Transverse colon (tissue), 4 donors: ENCODE measurements at regions not wholly inside any gene's neighbourhood (a gene's known extent, or its start where the extent isn't known, plus 50 kb on each side); places are given as distances from the start of the nearest gene placed in this dataset.
"Not testable (repeated sequence)": the region's sequence is repeated elsewhere in the genome, so short reads cannot be mapped to it uniquely, and the experiment has no call there.

Experiments used
- DNase-seq: peaks from one replicate; pipeline ENCODE4 v3.0.0-alpha.2; 2019
- H3K27ac ChIP-seq, 4 donors: fragments of 200-600 bp; sonication (generic); 2 replicates each; pipeline ENCODE4 v1.5.1; 2016 to 2018; ENCODE audit warnings: inconsistent platforms in 4 of 4
- H3K27me3 ChIP-seq: fragments of 200-600 bp; sonication (generic); 2 replicates; pipeline ENCODE4 v1.5.1; 2017; ENCODE audit warnings: inconsistent platforms
- H3K36me3 ChIP-seq, 4 donors: fragments of 200-600 bp; sonication (generic); 2 replicates each; pipeline ENCODE4 v1.5.1; 2017 to 2019; ENCODE audit warnings: inconsistent platforms in 4 of 4
- H3K4me1 ChIP-seq, 4 donors: fragments of 200-600 bp; sonication (generic); 2 replicates each; pipeline ENCODE4 v1.5.1; 2017 to 2020; ENCODE audit warnings: inconsistent platforms in 4 of 4
- H3K4me3 ChIP-seq, 4 donors: fragments of 200-600 bp; sonication (generic); 1 replicate in 1 of 4; 2 replicates in 3 of 4; pipeline versions ENCODE4 v1.5.1 to v1.6.1; 2017 to 2019; ENCODE audit warnings: inconsistent platforms in 4 of 4
- H3K9me3 ChIP-seq, 2 donors: fragments of 200-600 bp; sonication (generic); 2 replicates each; pipeline ENCODE4 v1.5.1; 2017 to 2019; ENCODE audit warnings: inconsistent platforms in 2 of 2
- CTCF ChIP-seq, 5 experiments: fragments of 200-600 bp in 3 of 5; fragments of 450-650 bp in 2 of 5; sonication (generic) in 3 of 5; IDR thresholded peaks; 1 replicate in 2 of 5; 2 replicates in 3 of 5; pipeline ENCODE4 v1.5.1; 2016 to 2017; ENCODE audit warnings: antibody characterized with exemption in 5 of 5, inconsistent platforms in 3 of 5, mild to moderate bottlenecking in 2 of 5, moderate library complexity in 1 of 5
- EP300 ChIP-seq: sonication (generic); formaldehyde crosslinking; IDR thresholded peaks from one replicate; pipeline ENCODE4 v1.6.1; 2017; ENCODE audit warnings: antibody characterized with exemption, low read depth
- POLR2A ChIP-seq: fragments of 450-650 bp; IDR thresholded peaks from one replicate; pipeline ENCODE4 v1.6.1; 2016; ENCODE audit warnings: antibody characterized with exemption, mild to moderate bottlenecking, moderate library complexity
- POLR2AphosphoS5 ChIP-seq, 3 donors: sonication (generic); formaldehyde crosslinking; IDR thresholded peaks; one replicate each; pipeline ENCODE4 v1.6.1; 2016; ENCODE audit warnings: antibody characterized with exemption in 3 of 3
- WGBS, 2 donors: methylation state at CpG; one replicate each; pipeline ENCODE4 v1.1.5; 2018; ENCODE audit warnings: low coverage in 1 of 2; 5-methylcytosine and 5-hydroxymethylcytosine counted together
- in situ Hi-C, 4 donors: fragments of 200-750 bp; cut with MboI; loops; one replicate each; pipeline versions ENCODE4 v1.15.0 to v1.15.1; 2017; ENCODE audit warnings: low sequenced_read_pairs in 3 of 4, low pct_ligation_motif_present in 1 of 4, low pct_unique_long_range_greater_than_20kb in 1 of 4
- intact Hi-C: fragments of 100-400 bp; cut with DNase I; formaldehyde crosslinking; loops from one replicate; pipeline ENCODE4 v1.15.1; 2023; ENCODE audit warnings: low total_unique reads

GRCh38 chrX:31014474-31014873 lies 57.4 kb downstream of the FTHL17 start:
- H3K27me3 ChIP-seq, intact Hi-C loops, H3K9me3 ChIP-seq, in situ Hi-C loops, DNase-seq, H3K4me1 ChIP-seq, H3K36me3 ChIP-seq, H3K4me3 ChIP-seq, H3K27ac ChIP-seq: not testable (repeated sequence)
- WGBS, 2 donors = 80% methylated on average over 11 of the region's 11 CpGs; no CpG with 5 or more reads in 1 of the 2 donors

GRCh38 chrX:31012509-31013025 lies 59.3 kb downstream of the FTHL17 start:
- Histone ChIP-seq H3K9me3 (no peaks in the 10 kb centered on the region), H3K27me3 (no peaks in the 10 kb centered on the region), H3K4me1 (no peaks in the 10 kb centered on the region), H3K36me3 (no peaks in the 10 kb centered on the region), H3K27ac (no peak overlapping the region), H3K4me3 (no peak overlapping the region)
- intact Hi-C loops = no loop called here
- 86% methylated on average over 6 of the region's 6 CpGs; no CpG with 5 or more reads in 1 of the 2 donors for WGBS, 2 donors
- TF ChIP-seq EP300 = no peak
- TF ChIP-seq POLR2A = no peak
- no peak for TF ChIP-seq POLR2AphosphoS5 (IDR thresholded peaks at IDR 0.05)
- no peak for TF ChIP-seq CTCF (IDR thresholded peaks at IDR 0.05)
- in situ Hi-C loops = no loop called here
- DNase-seq = no peak

- H3K4me3 ChIP-seq = no peak overlapping the region
- TF ChIP-seq EP300 = no peak
- TF ChIP-seq POLR2AphosphoS5 (IDR thresholded peaks at IDR 0.05) = no peak
- no peak for TF ChIP-seq CTCF (IDR thresholded peaks at IDR 0.05)
- TF ChIP-seq POLR2A = no peak
- in situ Hi-C loops = no loop called here
- intact Hi-C loops = no loop called here
- no peaks in the 10 kb centered on the region for H3K9me3 ChIP-seq
- 41% methylated on average over 4 of the region's 4 CpGs; no CpG with 5 or more reads in 1 of the 2 donors for WGBS, 2 donors
- no peaks in the 10 kb centered on the region for H3K4me1 ChIP-seq
- no peaks in the 10 kb centered on the region for H3K27me3 ChIP-seq
- no peak for DNase-seq
- no peak overlapping the region for H3K27ac ChIP-seq
- no peaks in the 10 kb centered on the region for H3K36me3 ChIP-seq
Observed at GRCh38 chrX:31007321-31007720, 64.5 kb downstream of the FTHL17 start.

- intact Hi-C loops = no loop called here
- 60% methylated on average over 1 to 2 of the region's 2 CpGs for WGBS, 2 donors
- Histone ChIP-seq H3K36me3 (no peaks in the 10 kb centered on the region), H3K27ac (no peak overlapping the region), H3K4me3 (no peak overlapping the region), H3K9me3 (no peaks in the 10 kb centered on the region), H3K27me3 (no peaks in the 10 kb centered on the region), H3K4me1 (no peaks in the 10 kb centered on the region)
- in situ Hi-C loops = no loop called here
- TF ChIP-seq CTCF (IDR thresholded peaks at IDR 0.05) (no peak), POLR2A (no peak), POLR2AphosphoS5 (IDR thresholded peaks at IDR 0.05) (no peak), EP300 (no peak)
- DNase-seq = no peak
Observed at GRCh38 chrX:31006027-31006426, 65.8 kb downstream of the FTHL17 start.

- TF ChIP-seq POLR2AphosphoS5 (IDR thresholded peaks at IDR 0.05) (no peak), EP300 (no peak), CTCF (IDR thresholded peaks at IDR 0.05) (no peak), POLR2A (no peak)
- Histone ChIP-seq H3K4me3 (no peak overlapping the region), H3K4me1 (no peaks in the 10 kb centered on the region), H3K27me3 (no peaks in the 10 kb centered on the region), H3K9me3 (no peaks in the 10 kb centered on the region), H3K36me3 (no peaks in the 10 kb centered on the region), H3K27ac (no peak overlapping the region)
- intact Hi-C loops (no loop called here), in situ Hi-C loops (no loop called here)
- no peak for DNase-seq
- 58 to 95% methylated on average over 2 to 6 of the region's 6 CpGs for WGBS, 2 donors
Observed at GRCh38 chrX:30997411-30997810, 74.4 kb downstream of the FTHL17 start.
